ENCODE measurements at regions not wholly inside any gene's neighbourhood (a gene's known extent, or its start where the extent isn't known, plus 50 kb on each side); places are given as distances from the start of the nearest gene placed in this dataset.

DNA sequence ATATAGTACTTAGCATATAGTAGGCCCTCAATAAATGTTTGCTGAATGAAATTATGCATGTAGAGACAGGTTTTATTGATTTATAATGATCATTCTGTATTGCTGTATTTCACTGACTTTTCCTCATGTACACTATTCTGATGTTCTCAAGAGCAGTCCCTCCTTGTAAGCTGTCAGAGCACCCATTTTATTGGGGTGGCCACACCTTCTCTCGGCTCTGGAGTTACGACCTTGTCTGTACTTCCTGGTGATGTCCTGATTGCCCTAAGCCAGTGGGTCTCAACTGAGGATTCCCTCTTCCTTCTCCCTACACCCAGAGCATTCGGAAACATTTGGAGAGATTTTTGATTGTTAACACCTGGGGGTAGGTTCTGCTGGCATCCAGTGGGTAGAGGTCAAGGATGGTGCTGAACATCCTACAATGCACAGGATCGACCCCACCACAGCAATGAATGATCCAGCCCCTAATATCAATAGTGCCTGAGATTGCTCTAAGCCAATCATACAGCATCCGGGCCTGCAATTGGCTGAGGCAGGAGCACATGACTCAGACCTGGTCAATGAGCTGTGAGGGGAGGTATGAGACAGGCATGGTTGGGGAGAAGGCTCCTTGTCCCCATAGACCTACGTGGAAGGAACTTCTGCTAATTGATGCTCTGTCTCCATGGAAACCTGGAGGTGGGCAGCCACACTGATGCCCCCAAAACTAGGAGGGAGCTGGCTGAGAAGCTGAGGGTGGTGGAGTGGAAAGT is 58.8 kb downstream of the CLDN34 start:
- no peak overlapping the region for H2BK5ac ChIP-seq (ENCODE audit: low read depth, low read length, poor library complexity, severe bottlenecking)
- no peak overlapping the region for H4K5ac ChIP-seq (ENCODE audit: low read depth, low read length)
- no peak overlapping the region for H2BK15ac ChIP-seq (ENCODE audit: low read depth, low read length)
- no peak overlapping the region for H2AFZ ChIP-seq (replicated peaks; ENCODE audit: low read length, poor library complexity)
- no peaks in the 10 kb centered on the region for H3K36me3 ChIP-seq (ENCODE audit: control insufficient read depth, insufficient read depth, low read length)
- no peaks in the 10 kb centered on the region for H3K27me3 ChIP-seq (ENCODE audit: control insufficient read depth, insufficient read depth, low read length)
- H3K23ac ChIP-seq (ENCODE audit: low read depth, low read length), result no peak overlapping the region
- H3K9ac ChIP-seq (ENCODE audit: low read depth, low read length), result no peak overlapping the region
- peaks cover 2% of the 10 kb centered on the region; the same call in 1 of the 2 replicates for H3K4me1 ChIP-seq (ENCODE audit: control insufficient read depth, insufficient read depth, low read length)
- H3K18ac ChIP-seq (ENCODE audit: low read depth, low read length), result no peak overlapping the region
- ChIA-PET POLR2A (ENCODE audit: unreplicated experiment) (no interaction called here), CTCF (no interaction called here)
- H4K8ac ChIP-seq (ENCODE audit: low read depth in 2 of 2, low read length in 2 of 2), result no peak overlapping the region
- no peak overlapping the region for H3K4ac ChIP-seq (ENCODE audit: low read depth, low read length)
- no peak overlapping the region for H2AK9ac ChIP-seq (replicated peaks; ENCODE audit: low read depth, low read length, poor library complexity)
- dilution Hi-C loops (cut with HindIII; ENCODE audit: low sequenced_read_pairs, unreplicated experiment), result no loop called here
- H3K9me1 ChIP-seq (ENCODE audit: insufficient read depth, low read length), result no peaks in the 10 kb centered on the region; the same call in 1 of the 2 replicates
- H2BK120ac ChIP-seq (ENCODE audit: low read depth, low read length), result no peak overlapping the region
- no TSS peak for BruUV-seq (replicated peaks)
- intact Hi-C loops (cut with micrococcal nuclease), result no loop called here
- H3K14ac ChIP-seq (replicated peaks; ENCODE audit: low read depth, low read length), result no peak overlapping the region
- H3K79me1 ChIP-seq (ENCODE audit: low read depth in 1 of 2, low read length in 2 of 2), result peaks cover 23 to 67% of the 10 kb centered on the region in 2 experiments
- H4K91ac ChIP-seq (ENCODE audit: insufficient read depth, low read depth, low read length), result no peak overlapping the region
- no CpG with 5 or more reads among the region's 6 CpGs for WGBS, 2 experiments (ENCODE audit: extremely low coverage in 2 of 2, insufficient read length in 1 of 2)
- H3K4me3 ChIP-seq (ENCODE audit: insufficient read depth, low read depth, low read length), result no peak overlapping the region
- H4K20me1 ChIP-seq (ENCODE audit: insufficient read depth, low read length), result peaks cover 41% of the 10 kb centered on the region
- DNase-seq, result no peak
- no peak for ATAC-seq (ENCODE audit: low read depth)
- no peak overlapping the region for H3K4me2 ChIP-seq (ENCODE audit: low read depth, low read length)
- H2BK20ac ChIP-seq (ENCODE audit: low read depth, low read length), result no peak overlapping the region
- no peak overlapping the region for H3K27ac ChIP-seq (ENCODE audit: insufficient read depth, low read length)
- H3K9me3 ChIP-seq (ENCODE audit: control insufficient read depth, insufficient read depth, low read length), result no peaks in the 10 kb centered on the region
- no peak overlapping the region for H3K56ac ChIP-seq (ENCODE audit: extremely low read depth, insufficient read depth, low read length)
- TF ChIP-seq BHLHE40 (IDR thresholded peaks at IDR 0.05; ENCODE audit: low read depth, low read length) (no peak), FOS (IDR thresholded peaks at IDR 0.05; ENCODE audit: low read depth, low read length) (no peak), CEBPB (IDR thresholded peaks at IDR 0.05; ENCODE audit: low read depth, low read length) (no peak), SMC3 (IDR thresholded peaks at IDR 0.05; ENCODE audit: low read depth, low read length) (no peak), CHD1 (IDR thresholded peaks at IDR 0.05; ENCODE audit: low read depth, low read length) (no peak), POLR2A (IDR thresholded peaks at IDR 0.05; ENCODE audit: low read depth, low read length) (no peak), MAZ (IDR thresholded peaks at IDR 0.05; ENCODE audit: borderline replicate concordance, low read depth, low read length) (no peak), RFX5 (IDR thresholded peaks at IDR 0.05; ENCODE audit: low read depth, low read length) (no peak), MAFK (IDR thresholded peaks at IDR 0.05; ENCODE audit: low read depth, low read length) (no peak), RCOR1 (IDR thresholded peaks at IDR 0.05; ENCODE audit: insufficient replicate concordance, low read length) (no peak), NFE2L2 (IDR thresholded peaks at IDR 0.05; ENCODE audit: low read depth, low read length) (no peak), MXI1 (IDR thresholded peaks at IDR 0.05; ENCODE audit: borderline replicate concordance, low read depth, low read length) (no peak)
- TF ChIP-seq, protein P1, sequence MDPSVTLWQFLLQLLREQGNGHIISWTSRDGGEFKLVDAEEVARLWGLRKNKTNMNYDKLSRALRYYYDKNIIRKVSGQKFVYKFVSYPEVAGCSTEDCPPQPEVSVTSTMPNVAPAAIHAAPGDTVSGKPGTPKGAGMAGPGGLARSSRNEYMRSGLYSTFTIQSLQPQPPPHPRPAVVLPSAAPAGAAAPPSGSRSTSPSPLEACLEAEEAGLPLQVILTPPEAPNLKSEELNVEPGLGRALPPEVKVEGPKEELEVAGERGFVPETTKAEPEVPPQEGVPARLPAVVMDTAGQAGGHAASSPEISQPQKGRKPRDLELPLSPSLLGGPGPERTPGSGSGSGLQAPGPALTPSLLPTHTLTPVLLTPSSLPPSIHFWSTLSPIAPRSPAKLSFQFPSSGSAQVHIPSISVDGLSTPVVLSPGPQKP (IDR thresholded peaks at IDR 0.05; ENCODE audit: borderline replicate concordance, low read depth, low read length), result no peak
- TF ChIP-seq, protein P2, sequence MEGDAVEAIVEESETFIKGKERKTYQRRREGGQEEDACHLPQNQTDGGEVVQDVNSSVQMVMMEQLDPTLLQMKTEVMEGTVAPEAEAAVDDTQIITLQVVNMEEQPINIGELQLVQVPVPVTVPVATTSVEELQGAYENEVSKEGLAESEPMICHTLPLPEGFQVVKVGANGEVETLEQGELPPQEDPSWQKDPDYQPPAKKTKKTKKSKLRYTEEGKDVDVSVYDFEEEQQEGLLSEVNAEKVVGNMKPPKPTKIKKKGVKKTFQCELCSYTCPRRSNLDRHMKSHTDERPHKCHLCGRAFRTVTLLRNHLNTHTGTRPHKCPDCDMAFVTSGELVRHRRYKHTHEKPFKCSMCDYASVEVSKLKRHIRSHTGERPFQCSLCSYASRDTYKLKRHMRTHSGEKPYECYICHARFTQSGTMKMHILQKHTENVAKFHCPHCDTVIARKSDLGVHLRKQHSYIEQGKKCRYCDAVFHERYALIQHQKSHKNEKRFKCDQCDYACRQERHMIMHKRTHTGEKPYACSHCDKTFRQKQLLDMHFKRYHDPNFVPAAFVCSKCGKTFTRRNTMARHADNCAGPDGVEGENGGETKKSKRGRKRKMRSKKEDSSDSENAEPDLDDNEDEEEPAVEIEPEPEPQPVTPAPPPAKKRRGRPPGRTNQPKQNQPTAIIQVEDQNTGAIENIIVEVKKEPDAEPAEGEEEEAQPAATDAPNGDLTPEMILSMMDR (conservative IDR thresholded peaks at IDR 0.05; ENCODE audit: low read depth, low read length), result no peak
- TF ChIP-seq, protein P3, sequence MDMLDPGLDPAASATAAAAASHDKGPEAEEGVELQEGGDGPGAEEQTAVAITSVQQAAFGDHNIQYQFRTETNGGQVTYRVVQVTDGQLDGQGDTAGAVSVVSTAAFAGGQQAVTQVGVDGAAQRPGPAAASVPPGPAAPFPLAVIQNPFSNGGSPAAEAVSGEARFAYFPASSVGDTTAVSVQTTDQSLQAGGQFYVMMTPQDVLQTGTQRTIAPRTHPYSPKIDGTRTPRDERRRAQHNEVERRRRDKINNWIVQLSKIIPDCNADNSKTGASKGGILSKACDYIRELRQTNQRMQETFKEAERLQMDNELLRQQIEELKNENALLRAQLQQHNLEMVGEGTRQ (IDR thresholded peaks at IDR 0.05; ENCODE audit: low read depth, low read length), result no peak
- in situ Hi-C loops (cut with MboI; ENCODE audit: low sequenced_read_pairs), result no loop called here
- H2AK5ac ChIP-seq (ENCODE audit: low read depth, low read length), result no peak overlapping the region

All from IMR-90 (cell line).